ENCODE measurements at regions not wholly inside any gene's neighbourhood (a gene's known extent, or its start where the extent isn't known, plus 50 kb on each side); places are given as distances from the start of the nearest gene placed in this dataset.
A peak's percentile ranks its signal among the peaks of the same experiment; 100 is the strongest.

DNA sequence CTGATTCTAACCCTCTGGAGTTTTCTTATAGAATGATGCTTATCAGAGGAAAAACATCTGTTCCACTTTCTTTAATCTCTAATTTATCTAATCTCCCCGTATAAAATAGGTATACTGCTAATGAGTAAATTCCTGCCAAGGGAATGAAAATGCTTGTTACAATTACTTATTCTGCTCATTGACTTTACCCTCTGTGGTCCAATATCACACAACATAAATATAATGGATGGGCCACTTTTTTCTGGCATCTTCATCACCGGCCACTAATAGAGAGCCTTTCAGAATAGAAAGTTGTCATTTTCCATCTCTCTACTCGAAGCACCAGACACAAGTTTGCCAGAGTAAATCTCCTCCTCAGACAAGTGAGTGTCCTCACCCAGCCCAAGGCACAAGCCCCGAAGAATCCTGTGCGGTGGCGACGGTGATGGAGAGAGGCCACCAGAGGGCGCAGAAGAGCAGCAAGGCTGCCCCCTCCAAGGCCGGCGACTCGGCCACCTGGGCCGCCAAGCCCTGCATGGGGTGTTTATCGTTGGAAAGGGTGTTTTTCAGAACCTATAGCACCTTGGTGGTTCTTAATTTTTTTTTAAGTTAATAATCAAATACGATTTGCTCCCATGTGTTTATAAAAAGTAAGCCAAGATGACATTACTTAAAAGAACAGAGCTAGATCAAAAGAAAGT, 212.9 kb upstream of the ARID1B start:
- peak; percentile 38 for DNase-seq (ENCODE audit: low read depth)

DNA sequence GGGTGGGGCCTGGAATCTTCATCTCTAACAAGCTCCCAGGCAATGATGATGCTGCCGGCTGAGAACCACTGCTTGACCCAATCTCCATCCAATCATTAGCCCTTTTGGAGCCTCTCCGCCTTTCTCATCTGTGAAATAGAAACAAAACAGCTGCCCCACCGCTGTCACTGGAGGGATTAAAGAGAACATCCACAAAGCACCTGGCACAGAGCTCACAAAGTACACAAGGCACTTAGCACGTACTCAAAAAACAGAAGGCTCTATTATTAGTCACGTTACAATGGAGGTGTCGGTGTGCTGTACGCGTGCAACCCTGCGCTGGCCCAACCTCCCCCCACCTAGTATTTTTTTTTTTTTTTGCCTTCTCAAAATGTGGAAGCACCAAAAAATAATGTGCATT, 213.5 kb upstream of the ARID1B start:
- no peak for DNase-seq (ENCODE audit: low read depth)

DNA sequence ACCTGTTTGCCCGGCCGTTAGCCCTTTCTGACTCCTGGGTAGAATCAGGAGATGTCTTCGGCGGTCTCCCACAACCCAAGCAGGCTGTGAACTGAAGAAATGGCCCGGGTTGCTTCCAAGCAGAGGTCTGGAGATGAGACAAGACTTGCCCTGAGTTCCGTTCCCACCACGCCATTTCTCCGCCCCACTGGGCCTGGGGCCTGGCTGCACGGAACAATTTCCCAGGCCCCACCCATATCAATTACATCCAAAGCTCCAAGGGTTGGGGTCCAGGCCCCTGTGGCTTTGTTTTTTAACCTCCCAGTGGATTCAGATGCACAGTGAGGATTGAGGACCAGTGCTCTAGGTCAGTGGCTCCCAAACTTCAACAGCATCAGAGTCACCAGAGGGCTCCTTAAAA, 214.5 kb upstream of the ARID1B start:
- DNase-seq (ENCODE audit: low read depth): no peak

DNA sequence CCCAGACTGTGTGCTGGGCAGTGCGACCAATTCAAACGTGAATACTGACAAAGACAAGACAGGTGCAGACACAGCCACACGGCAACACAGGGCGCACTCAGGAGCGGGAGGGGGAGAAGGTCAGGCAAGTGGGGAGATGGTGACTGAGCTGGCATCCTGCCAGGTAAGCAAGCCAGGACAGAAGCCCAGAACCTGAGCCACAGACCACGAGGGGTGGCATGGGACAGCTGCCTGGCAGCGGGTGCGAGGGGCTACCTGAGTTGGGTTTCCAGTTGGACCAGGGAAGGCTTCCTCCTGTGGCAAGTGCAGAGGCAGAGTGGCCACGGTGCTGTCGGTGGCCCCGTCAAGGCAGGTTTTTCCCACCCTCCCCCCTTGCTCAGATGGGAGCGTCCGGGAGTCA, 215.2 kb upstream of the ARID1B start:
- no peak for DNase-seq (ENCODE audit: low read depth)

DNA sequence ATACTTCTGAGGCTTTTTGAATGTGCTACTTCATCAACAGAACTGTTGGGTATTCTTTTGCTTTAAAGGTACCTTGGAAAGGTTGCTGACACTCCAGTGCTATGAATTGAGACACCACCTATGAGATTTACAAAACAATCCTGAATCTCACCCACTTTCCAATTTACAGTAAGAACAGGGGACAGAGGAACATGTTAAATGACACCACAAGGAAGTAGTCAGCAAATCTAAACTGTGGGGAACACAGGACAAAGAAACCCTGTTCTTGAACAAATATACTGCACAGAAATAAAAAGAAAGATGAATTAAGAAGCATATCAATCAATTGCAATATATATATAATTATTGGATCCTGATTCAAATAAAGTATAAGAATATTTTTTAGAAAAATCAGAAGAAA, 216.7 kb upstream of the ARID1B start:
- DNase-seq (ENCODE audit: low read depth): no peak

DNA sequence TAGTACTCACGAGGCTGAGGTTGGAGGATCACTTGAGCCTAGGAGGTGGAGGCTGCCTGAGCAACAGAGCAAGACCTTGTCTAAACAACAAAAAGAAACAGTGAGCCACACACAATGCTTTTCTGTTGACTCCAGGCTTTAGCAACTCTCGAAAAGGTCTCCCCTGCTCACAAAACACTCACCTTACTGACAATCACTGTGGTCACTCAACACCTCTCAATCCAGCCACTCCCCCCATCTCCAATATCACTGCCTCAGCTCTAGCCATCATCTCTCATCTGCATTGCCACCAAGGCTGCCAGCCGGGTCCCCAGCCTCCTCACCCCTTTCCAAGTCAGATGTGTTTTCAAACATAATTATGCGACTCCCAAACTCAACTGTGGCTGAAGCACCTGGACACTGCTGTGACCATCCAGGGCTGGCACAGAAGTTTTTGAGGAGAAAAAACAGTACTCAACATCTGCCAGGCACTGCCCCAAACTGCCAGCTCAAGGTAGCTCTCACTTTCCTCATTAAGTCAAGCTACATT, 218.0 kb upstream of the ARID1B start:
- DNase-seq (ENCODE audit: low read depth): no peak

DNA sequence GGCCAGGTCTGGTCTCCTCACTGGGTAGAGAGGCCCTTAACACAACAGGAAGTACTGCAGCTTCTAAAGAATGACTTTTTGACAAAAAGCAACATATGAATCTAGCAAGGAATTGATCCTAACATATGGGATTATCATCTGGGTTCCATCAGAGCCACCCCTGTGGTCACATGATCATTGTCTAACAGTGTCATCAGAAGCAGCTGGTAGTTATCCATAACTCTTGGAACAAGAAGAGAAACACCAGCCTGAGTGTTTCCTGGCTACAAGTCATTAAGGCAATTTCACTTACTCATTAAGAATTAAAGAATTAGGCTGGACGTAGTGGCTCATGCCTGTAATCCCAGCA, 219.3 kb upstream of the ARID1B start:
- no peak for DNase-seq (ENCODE audit: low read depth)

DNA sequence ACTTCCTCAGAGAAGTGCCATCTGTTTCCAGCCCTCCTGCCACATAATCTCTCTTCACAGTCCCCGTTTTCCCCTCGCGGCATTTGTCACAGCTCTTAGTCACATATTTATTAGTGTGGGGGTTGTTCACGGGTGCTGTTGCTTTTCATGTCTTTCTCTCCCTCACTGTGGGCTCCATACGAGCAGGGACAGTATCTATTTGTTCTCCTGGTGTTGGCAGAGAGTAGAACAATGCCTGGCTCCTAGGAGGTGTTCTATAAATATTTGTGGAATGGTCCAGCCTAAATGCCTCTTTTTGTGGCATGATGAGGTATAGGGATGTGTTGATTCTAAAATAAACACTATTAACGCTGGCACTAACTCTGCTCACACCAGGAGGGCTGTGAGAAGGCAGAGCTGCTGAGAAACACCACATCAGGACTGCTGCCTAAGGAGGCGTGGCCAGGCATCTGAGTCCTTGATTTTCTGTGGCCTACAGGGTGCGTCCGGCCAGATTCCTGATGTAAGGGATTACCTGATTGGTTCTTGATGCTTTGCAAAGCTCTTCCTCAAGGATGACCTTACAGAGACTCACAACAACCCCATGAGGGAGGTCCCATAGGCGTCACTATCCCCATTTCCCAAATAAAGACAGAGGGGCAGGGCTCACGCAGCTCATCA, 219.8 kb upstream of the ARID1B start:
- no peak for DNase-seq (ENCODE audit: low read depth)

DNA sequence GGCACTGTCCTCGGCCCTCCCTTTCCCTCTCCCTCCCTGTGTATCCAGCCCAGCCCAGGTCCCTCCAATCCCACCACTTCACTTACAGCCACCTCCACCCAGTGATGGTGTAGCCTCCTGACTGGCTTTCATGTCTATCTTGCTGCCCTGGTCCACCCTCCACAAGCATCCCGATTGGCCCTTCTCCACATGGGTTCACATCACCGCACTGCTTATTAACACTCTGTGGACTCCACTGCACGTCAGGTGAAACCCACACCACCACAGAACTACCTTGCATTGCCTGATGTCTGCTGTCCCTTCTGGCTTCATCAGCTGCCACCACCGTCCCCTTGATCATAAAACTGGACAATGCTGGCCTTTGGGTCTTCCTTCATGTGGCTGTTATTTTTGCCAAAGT, 220.4 kb upstream of the ARID1B start:
- no peak for DNase-seq (ENCODE audit: low read depth)

DNA sequence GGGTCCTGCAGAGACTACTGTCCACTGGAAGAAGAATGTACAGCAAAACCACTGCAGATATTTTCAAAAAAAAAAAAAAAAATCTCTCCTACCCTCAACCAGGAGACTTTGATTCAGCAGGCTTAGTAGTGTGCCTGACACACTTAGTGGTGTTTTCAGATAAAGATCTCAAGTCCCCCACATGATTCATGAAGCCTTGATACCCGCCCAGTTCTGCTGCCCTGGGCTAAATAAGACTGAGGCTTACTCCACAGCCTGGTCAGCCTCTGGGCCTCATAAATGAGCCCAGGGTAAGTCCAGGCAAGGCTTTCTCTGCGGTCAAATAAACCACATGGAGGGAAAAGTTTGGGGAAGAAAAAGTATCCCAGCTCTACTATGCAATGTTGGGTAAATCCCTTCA, 222.1 kb upstream of the ARID1B start:
- DNase-seq (ENCODE audit: low read depth): no peak

DNA sequence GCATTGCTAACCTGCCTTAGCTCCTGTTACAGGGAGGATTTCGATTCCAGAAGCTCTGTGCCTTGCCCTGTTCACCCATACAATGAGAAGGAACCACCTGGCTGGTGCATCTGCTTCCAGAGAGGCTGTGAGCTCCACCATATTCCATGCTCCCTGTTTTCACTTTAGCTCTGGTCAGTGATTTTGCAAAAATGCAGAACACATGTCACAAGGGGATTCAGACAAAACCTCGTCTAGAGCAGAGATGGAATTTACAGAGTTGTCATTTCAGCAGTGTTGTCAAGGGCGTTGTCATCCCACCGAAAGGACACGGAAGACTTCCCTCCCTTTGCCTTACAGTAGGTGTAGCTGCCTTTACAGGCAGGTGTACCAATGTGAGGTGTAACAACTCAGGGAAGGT, 223.0 kb upstream of the ARID1B start:
- no peak for DNase-seq (ENCODE audit: low read depth)

DNA sequence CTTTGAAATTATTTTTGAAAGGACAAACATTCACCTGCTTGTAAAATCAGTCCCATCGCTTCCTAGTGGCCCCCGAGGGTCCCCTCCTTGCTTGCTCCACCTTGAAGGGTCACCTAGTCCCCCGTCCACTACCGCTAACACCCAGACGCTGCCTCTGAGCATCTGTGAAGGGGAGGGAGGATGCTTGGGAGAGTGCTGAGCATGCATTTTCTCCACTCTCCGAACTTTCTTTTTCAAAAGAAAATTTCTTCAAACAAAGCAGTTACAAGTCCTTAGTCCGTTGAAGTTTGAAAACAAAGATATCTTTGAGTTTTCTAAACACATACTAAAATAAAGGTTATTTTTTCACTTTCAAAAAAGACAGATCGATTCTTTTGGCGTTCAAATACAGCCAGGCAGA, 224.3 kb upstream of the ARID1B start:
- DNase-seq (ENCODE audit: low read depth): no peak

DNA sequence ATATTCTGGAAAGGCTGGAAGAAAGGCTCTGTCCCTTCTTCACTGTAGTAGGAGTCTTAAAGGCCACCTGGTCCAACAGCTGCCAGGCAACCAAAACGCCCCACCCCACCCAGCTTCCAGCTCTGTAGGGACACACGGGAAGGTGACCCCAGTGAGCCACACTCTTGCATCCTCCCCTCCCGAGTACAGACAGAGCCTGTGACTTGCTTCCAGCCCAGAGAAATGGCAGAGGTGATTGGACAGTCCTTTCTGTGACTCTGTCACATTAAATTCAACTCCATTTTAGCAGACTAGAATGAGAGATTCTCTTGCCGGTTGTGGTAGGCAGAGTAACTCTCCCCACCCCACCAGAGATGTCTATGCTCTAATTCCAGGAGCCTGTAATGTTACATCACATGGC, 226.2 kb upstream of the ARID1B start:
- DNase-seq (ENCODE audit: low read depth): no peak

DNA sequence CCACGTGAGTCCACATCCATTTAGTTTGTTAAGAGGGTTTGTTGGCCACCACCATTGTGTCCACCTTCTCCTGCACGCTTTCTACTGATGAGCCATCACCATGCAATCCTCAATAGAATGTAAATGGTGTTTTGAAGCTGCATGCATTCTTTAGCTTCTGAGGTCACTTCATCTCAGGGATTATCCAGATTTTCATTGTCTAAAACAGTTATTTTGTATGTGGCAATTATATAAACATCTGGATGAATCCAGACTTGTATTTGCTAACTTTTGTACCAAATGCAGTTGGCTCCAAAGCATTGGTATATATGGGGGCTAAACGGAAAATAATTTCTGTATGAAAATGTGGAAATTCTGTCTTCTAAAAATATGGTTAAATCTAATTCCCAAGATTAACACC, 231.2 kb upstream of the ARID1B start:
- DNase-seq (ENCODE audit: low read depth): no peak

DNA sequence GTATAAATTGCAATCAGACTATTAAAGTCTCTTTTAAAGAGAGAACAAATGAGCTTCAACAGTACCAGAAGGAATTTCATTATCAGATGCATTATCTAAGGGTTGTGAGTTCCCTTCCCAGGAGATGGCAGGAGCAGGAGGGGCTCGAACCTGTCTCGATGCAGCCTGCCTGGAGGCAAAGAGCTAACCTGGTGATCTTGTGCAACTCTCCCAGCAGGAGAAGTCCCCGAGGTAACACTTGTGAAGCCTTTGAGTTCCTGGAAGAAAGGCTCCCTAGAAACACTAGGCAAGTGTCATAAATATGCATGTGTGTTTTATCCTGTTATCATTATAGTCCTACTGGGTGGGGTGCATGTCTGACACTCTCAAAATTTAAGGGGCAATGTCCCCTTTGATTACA, 232.2 kb upstream of the ARID1B start:
- no peak for DNase-seq (ENCODE audit: low read depth)

DNA sequence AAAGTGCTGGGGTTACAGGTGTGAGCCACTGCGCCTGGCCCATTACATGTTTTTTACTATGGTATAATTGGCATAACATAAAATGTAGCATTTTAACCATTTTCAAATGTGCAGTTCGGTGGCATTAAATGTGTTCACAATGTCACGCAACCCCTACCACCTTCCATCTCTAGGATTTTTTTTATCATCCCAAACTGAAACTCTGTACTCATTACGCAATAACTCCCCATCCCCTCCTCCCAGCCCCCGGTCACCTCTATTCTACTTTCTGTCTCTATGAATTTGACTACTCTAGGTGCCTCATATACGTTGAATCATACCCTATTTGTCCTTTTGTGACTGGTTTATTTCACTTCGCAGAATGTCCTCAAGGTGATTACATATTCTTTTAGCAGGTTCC, 233.1 kb upstream of the ARID1B start:
- no peak for DNase-seq (ENCODE audit: low read depth)

DNA sequence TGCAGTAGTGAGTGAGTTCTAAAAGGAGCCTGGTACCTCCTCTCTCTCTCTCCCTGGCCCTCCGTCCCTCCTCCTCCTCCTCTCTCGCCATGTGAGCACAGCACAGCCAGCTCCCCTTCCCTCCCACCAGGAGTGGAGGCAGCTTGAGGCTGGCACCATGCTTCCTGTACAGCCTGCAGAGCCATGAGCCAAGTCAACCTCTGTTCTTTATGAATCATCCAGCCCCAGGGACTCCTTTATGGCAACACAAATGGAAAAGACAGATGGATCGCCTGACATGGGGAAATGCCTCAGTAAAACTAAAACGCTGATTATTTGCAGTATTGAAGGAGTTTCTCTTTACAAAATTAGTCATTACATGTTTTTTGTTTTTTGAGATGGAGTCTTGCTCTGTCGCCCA, 233.7 kb upstream of the ARID1B start:
- DNase-seq (ENCODE audit: low read depth): no peak

DNA sequence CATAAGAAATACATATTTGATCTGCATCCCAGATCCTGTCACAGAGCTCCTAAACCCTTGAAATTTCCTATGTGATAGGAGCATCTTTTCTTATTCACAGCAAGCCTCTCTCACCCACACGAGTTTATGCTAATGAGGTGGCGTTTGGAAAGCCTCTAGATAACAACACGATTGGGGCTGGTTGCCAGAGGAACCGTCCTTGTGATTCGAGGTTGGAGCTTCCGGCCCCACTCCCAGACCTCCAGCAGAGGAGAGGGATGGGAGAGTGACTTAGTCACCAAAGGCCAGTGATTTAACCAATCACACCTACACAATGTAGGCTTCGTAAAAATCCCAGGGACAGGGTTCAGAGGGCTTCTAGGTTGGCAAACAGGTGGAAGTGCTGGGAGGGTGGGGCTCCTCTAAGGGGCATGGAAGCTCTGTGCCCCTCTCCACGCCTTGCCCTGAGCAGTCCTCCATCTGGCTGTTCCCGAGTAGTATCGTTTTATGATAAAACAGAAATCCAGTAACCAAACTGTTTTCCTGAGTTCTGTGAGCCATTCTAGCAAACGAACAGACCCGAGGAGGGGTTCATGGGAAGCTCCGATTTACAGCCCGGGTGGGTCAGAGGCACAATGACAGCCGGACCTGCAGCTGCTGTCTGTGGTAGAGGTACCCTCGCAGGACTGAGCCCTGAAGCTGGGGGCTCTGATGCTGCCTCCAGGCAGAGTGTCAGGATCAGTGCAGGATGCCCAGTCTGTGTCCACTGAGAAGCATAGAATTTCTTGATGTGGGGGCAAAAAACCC, 238.1 kb upstream of the ARID1B start:
- no peak for DNase-seq (ENCODE audit: low read depth)

DNA sequence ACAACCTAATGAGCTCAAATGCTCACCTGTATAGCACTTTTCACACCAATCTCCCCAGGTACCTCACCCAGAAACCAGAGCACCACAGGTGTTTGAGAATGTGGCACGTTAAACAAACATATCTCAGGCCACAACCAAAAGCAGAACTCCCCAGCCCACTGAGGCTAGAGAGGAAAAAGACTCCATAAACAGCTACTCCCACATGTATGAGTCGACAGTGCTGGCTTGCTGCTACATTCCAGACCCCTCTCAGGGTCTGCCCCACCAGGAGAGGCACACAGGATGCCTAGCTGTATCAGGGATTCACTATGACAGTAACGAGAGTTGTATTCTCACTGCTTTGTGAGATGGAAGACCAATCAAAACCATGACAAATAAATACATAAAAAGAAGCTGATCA, 242.6 kb upstream of the ARID1B start:
- DNase-seq (ENCODE audit: low read depth): no peak

DNA sequence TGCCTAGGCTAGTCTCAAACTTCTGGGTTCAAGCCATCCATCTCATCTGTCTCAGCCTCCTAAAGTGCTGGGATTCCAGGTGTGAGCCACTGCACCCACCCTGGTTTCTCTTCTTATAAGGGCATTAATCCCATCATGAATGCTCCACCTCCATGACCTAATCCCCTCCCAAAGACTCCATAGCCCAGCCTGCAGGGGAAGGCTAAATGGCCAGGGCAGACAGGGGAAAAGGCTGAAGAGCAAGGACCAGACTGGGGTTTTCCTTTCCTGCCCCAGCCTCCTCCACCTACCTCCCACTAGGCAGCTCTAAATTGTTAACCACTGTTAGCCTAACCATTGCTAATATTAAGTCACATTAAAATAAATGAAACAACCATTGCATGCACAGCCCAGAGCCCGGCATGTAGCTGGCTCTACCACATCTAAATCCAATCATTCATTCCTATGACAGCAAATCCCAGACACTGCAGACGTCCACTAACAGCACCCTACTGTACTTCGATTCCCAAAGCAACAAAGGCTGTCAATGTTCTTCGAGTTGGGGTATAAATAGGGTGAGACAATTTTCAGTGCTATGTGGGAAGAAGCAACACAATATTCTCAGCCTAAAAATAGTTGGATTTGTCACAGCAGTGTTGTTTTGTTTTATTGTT, 243.2 kb upstream of the ARID1B start:
- no peak for DNase-seq (ENCODE audit: low read depth)

DNA sequence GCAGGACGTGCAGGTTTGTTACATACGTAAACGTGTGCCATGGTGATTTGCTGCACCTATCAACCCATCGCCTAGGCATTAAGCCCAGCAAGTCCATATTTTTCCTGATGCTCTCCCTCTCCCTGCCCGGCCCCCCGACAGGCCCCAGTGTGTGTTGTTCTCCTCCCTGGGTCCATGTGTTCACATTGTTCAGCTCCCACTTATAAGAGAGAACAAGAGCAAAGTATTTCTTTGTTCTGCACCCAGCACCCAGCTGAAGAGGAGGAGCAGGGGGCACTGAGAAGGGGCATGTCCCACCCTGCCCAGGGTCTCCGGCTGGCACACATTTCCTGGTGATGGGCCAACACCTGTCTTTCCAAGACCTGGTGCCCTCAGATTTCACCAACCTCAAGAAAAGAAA, 251.1 kb upstream of the ARID1B start:
- no peak for DNase-seq (ENCODE audit: low read depth)

DNA sequence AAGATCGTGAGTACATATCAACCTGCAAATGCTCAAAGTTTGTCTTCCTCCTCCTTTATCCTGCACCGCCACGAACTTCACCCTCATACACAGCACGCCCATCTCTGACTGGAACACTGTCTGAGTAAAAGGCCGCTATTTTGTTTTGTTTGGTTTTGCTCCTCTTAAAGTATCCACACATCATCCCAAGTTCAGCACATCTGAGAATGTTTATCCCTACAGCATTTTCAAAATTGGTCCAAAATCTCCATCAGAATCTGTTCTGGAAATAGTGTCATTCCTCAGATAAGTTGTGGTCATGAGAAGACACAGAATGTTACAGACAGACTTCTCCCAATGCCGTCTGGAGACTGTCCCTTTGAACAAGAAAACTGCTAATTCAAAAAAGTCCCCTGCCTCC, 251.6 kb upstream of the ARID1B start:
- DNase-seq (ENCODE audit: low read depth): no peak

DNA sequence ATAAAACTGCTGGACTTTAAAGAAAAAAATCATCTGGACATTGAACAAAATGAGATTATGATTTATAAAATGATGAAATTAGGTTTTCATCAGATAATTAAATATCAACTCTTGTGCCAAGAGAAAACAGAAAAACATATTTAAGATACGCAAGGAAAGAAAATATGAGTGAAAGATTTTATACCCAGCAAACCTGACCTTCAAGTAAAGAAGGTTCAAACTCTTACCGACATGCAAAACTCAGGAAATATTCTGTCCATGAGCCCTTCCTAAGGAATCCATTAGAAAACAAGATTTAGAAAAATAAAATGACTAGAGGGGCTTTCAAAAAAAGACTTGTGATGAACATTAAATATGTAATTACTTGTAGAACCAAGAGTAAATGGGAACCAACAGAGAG, 257.2 kb upstream of the ARID1B start:
- DNase-seq (ENCODE audit: low read depth): no peak
